ENCODE measurements at regions not wholly inside any gene's neighbourhood (a gene's known extent, or its start where the extent isn't known, plus 50 kb on each side); places are given as distances from the start of the nearest gene placed in this dataset.

DNA sequence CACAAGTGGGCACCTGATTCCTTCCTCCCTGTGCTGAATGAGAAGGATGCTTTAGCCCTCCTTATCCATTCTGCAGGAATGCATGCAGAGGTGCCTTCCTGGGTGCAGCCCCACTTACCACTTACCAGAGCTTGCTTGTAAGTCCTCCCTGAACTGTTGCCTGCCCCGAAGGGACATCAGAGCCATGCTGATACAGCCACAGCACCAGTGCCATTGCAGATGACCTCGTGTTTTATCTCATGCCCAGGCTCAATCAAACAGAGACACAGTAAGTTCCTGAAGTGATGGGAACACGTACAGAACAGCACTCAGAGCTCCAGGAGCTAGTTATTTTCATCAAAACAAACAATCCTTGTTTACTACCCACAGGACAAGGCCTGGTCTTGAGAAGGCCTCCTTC, 81.9 kb downstream of the ATP1A1 start:
- no peaks in the 10 kb centered on the region for H3K36me3 ChIP-seq (ENCODE audit: control insufficient read depth in 1 of 2, insufficient read depth in 2 of 2, low read length in 2 of 2)
- no peak overlapping the region for H3K4me2 ChIP-seq (ENCODE audit: low read length)
- no peak overlapping the region for H3K27ac ChIP-seq (ENCODE audit: low read depth, low read length)
- ATAC-seq (no peak), DNase-seq (ENCODE audit: low read depth, low spot score) (no peak)
- RAD21 ChIA-PET (ENCODE audit: low non-redundant PET in 1 of 2, low total read pairs in 2 of 2, uncharacterized antibody in 2 of 2, unreplicated experiment in 2 of 2) = no interaction called here
- no peaks in the 10 kb centered on the region for H3K27me3 ChIP-seq (ENCODE audit: insufficient read depth, low read length)
- H3K9ac ChIP-seq (ENCODE audit: low read length) = no peak overlapping the region
- no peaks in the 10 kb centered on the region for H4K20me1 ChIP-seq (ENCODE audit: insufficient read depth)
- H2AFZ ChIP-seq (ENCODE audit: low read depth, low read length, poor library complexity, severe bottlenecking) = no peak overlapping the region
- no peaks in the 10 kb centered on the region for H3K9me2 ChIP-seq (ENCODE audit: insufficient read depth)
- no peaks in the 10 kb centered on the region for H3K4me1 ChIP-seq (ENCODE audit: control insufficient read depth in 1 of 2, insufficient read depth in 2 of 2, low read length in 2 of 2)
- no peak overlapping the region for H3K4me3 ChIP-seq (replicated peaks in 1 of 2; ENCODE audit: low read depth in 1 of 2, low read length in 2 of 2)
- H3K79me2 ChIP-seq (ENCODE audit: insufficient read depth, low read length) = no peaks in the 10 kb centered on the region
- intact Hi-C loops (cut with micrococcal nuclease) = no loop called here
- CTCF ChIA-PET = no interaction called here
- TF ChIP-seq JUND (IDR thresholded peaks at IDR 0.05) (no peak), FOSL1 (IDR thresholded peaks at IDR 0.05; ENCODE audit: low read depth) (no peak), ELF1 (IDR thresholded peaks at IDR 0.05; ENCODE audit: borderline replicate concordance, low read depth) (no peak), EGR1 (IDR thresholded peaks at IDR 0.05; ENCODE audit: low read depth) (no peak), CEBPB (IDR thresholded peaks at IDR 0.05; ENCODE audit: low read depth) (no peak), YY1 (IDR thresholded peaks at IDR 0.05; ENCODE audit: extremely low read depth, insufficient replicate concordance, low read depth, low read length) (no peak), ZFX (IDR thresholded peaks at IDR 0.05) (no peak), CBX3 (IDR thresholded peaks at IDR 0.05; ENCODE audit: low read depth) (no peak), EZH2 (IDR thresholded peaks at IDR 0.05) (no peak), SRF (IDR thresholded peaks at IDR 0.05; ENCODE audit: low read depth) (no peak), SIN3A (IDR thresholded peaks at IDR 0.05; ENCODE audit: low read depth) (no peak), EZH2phosphoT487 (IDR thresholded peaks at IDR 0.05; ENCODE audit: borderline replicate concordance) (no peak), SP1 (IDR thresholded peaks at IDR 0.05; ENCODE audit: low read depth) (no peak)
- TF ChIP-seq, protein P1, sequence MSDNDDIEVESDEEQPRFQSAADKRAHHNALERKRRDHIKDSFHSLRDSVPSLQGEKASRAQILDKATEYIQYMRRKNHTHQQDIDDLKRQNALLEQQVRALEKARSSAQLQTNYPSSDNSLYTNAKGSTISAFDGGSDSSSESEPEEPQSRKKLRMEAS (IDR thresholded peaks at IDR 0.05) = no peak
- TF ChIP-seq, protein P2, sequence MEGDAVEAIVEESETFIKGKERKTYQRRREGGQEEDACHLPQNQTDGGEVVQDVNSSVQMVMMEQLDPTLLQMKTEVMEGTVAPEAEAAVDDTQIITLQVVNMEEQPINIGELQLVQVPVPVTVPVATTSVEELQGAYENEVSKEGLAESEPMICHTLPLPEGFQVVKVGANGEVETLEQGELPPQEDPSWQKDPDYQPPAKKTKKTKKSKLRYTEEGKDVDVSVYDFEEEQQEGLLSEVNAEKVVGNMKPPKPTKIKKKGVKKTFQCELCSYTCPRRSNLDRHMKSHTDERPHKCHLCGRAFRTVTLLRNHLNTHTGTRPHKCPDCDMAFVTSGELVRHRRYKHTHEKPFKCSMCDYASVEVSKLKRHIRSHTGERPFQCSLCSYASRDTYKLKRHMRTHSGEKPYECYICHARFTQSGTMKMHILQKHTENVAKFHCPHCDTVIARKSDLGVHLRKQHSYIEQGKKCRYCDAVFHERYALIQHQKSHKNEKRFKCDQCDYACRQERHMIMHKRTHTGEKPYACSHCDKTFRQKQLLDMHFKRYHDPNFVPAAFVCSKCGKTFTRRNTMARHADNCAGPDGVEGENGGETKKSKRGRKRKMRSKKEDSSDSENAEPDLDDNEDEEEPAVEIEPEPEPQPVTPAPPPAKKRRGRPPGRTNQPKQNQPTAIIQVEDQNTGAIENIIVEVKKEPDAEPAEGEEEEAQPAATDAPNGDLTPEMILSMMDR (IDR thresholded peaks at IDR 0.05 in 2 of 3, conservative IDR thresholded peaks at IDR 0.05 in 1 of 3; ENCODE audit: borderline replicate concordance in 1 of 3, insufficient read depth in 1 of 3, low read depth in 2 of 3, low read length in 2 of 3) = no peak
- TF ChIP-seq, protein P3, sequence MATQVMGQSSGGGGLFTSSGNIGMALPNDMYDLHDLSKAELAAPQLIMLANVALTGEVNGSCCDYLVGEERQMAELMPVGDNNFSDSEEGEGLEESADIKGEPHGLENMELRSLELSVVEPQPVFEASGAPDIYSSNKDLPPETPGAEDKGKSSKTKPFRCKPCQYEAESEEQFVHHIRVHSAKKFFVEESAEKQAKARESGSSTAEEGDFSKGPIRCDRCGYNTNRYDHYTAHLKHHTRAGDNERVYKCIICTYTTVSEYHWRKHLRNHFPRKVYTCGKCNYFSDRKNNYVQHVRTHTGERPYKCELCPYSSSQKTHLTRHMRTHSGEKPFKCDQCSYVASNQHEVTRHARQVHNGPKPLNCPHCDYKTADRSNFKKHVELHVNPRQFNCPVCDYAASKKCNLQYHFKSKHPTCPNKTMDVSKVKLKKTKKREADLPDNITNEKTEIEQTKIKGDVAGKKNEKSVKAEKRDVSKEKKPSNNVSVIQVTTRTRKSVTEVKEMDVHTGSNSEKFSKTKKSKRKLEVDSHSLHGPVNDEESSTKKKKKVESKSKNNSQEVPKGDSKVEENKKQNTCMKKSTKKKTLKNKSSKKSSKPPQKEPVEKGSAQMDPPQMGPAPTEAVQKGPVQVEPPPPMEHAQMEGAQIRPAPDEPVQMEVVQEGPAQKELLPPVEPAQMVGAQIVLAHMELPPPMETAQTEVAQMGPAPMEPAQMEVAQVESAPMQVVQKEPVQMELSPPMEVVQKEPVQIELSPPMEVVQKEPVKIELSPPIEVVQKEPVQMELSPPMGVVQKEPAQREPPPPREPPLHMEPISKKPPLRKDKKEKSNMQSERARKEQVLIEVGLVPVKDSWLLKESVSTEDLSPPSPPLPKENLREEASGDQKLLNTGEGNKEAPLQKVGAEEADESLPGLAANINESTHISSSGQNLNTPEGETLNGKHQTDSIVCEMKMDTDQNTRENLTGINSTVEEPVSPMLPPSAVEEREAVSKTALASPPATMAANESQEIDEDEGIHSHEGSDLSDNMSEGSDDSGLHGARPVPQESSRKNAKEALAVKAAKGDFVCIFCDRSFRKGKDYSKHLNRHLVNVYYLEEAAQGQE (IDR thresholded peaks at IDR 0.05; ENCODE audit: low read depth) = no peak
- no TSS peak for BruUV-seq (replicated peaks)
- POLR2A ChIA-PET = interaction anchor here (0.5 kb wide), 1 partner anchor 23 kb away, joined by 4 read pairs; no protein-coding TSS in a partner anchor
- H3K9me3 ChIP-seq (ENCODE audit: control insufficient read depth in 1 of 2, insufficient read depth in 1 of 2, low read depth in 1 of 2, low read length in 2 of 2) = no peaks in the 10 kb centered on the region

All from HCT116 (cell line).